Fibroblast of mammary gland (primary cell): ENCODE measurements at regions not wholly inside any gene's neighbourhood (a gene's known extent, or its start where the extent isn't known, plus 50 kb on each side); places are given as distances from the start of the nearest gene placed in this dataset.
A peak's percentile ranks its signal among the peaks of the same experiment; 100 is the strongest.

Experiments
- DNase-seq: peaks from one replicate; pipeline ENCODE4 v3.0.0-alpha.2; 2010; ENCODE audit warnings: low read depth
- H3K4me3 ChIP-seq: 2 replicates; pipeline ENCODE4 v1.5.1; 2011; ENCODE audit warnings: low read depth, mild to moderate bottlenecking, low read length, moderate library complexity; ENCODE audit not compliant: control insufficient read depth
- CTCF ChIP-seq: conservative IDR thresholded peaks from 2 replicates; pipeline ENCODE4 v1.5.1; 2011; ENCODE audit warnings: low read depth, low read length, inconsistent platforms; ENCODE audit not compliant: control insufficient read depth, insufficient read depth

GRCh38 chr21:41067709-41068108, 100.3 kb upstream of the BACE2 start:
- H3K4me3 ChIP-seq = no peak overlapping the region
- no peak for TF ChIP-seq CTCF
- DNase-seq = no peak

DNA sequence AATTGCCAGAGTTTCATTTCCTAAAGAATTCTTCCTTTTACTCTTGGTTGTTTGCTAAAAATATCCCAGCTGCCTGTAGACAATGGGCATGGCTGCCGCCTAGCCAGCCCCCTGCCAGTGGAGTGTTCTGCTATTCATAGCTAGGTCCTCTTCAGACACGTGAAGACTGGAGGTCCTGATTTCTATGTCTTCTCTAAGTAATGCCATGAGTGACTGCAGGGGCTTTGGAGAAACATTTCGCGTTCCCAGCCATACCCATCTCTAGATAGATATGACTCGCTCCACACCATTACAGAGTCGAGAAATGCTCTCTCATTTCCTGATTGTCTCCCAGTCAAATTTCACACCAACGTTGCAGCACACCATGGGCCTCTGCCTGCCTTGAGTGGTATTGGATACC, 99.5 kb upstream of the BACE2 start:
- no peak overlapping the region for H3K4me3 ChIP-seq
- no peak for DNase-seq
- no peak for TF ChIP-seq CTCF

GRCh38 chr21:41068967-41069642, 98.9 kb upstream of the BACE2 start:
- peak; percentile 50 for DNase-seq
- no peak overlapping the region for H3K4me3 ChIP-seq
- peak; percentile 72 for TF ChIP-seq CTCF

DNA sequence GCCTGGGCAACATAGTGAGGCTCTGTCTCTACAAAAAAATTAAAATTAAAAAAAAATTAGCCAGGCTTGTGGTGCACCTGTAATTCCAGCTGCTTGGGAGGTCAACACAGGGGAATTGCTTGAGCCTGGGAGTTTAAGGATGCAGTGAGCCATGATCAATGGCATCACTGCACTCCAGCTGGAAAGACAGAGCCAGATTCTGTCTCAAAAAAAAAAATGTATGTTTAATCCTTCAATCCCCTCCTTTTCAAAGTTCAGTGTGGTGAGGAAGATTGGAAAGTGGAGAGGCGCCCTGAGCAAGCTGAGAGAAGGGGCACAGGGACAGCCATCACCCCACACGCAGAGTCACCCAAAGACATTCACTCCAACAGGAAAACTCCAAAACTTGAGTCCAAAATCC, 97.7 kb upstream of the BACE2 start:
- no peak for DNase-seq
- no peak overlapping the region for H3K4me3 ChIP-seq
- TF ChIP-seq CTCF = no peak

DNA sequence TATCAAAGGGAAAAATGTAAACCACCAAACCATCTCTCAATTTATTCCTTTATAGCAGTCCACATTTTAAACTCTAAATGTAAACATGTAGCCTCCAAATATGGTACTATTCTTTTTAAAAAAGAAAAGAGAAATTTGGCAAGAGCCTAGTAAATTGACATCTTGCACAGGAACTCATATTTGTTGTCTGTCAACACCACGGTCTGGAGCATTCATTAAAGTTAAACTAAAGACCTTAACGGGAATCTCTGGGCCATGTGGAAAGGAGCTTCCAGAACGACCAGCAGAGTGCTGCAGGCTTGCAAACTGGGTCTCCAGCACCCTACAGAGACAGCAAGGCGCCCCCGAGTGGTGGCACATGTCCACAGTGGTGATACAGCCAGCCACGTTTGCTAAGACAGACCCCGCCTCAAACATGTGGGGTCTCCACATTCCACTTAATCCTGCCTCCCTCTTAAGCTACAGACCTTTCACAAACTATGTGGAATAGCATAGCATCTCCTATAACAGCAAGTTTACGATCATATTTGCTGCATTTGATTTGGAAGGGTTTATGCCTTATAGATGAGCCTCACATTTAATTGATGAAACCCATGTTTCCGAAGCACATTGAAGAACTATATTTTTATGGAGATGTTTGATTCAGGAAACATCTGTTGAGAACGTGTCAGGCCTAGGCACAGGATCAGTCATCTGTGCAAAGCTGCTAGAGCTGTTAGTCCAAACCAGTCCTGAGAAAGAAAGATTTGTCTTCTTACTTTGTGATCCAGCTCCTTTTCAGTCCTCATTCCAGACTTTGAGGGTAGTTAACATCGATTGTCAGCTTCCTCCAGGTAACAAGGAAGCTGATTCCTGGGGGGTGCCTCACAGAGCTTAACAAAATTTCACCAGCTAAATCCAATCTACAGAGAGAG, 96.4 kb upstream of the BACE2 start:
- no peak for DNase-seq
- H3K4me3 ChIP-seq = no peak overlapping the region
- TF ChIP-seq CTCF = no peak

GRCh38 chr21:41073558-41073957, 94.4 kb upstream of the BACE2 start:
- TF ChIP-seq CTCF = no peak

More at GRCh38 chr21:41073558-41073957, 94.4 kb upstream of the BACE2 start:
- H3K4me3 ChIP-seq = no peak overlapping the region
- DNase-seq = no peak
